NCI-H2107 treated with DMSO at 0.1 percent for 48 hours (cell line): ENCODE measurements at regions not wholly inside any gene's neighbourhood (a gene's known extent, or its start where the extent isn't known, plus 50 kb on each side); places are given as distances from the start of the nearest gene placed in this dataset.

Source experiments
- DNase-seq: peaks from one replicate; lab custom pipeline; 2025; ENCODE audit not compliant: unreplicated experiment; lab: John Stamatoyannopoulos, UW

- DNase-seq = no peak
Observed at GRCh38 chr4:28354880-28355656, 1494.4 kb downstream of the STIM2 start.

GRCh38 chr4:28357990-28358389, 1497.3 kb downstream of the STIM2 start:
- no peak for DNase-seq

DNA sequence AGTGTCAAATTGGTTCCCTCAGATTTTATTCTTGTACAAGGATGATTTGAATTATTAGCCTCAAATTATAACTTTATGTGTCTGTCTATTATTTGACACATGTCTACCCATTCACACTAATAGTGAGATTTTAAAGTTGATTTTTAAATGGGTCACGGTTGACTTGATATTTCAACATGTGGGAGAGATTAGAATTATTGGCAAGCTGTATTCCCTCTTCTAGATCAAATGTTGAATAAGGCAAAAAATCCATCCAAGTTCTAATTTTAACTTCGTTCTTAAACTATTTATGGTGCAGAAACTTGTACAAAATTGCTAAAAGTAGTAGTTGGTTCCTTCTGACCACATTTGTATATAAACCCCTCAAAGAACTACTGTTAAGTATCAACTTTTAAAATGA, 1498.0 kb downstream of the STIM2 start:
- no peak for DNase-seq

DNA sequence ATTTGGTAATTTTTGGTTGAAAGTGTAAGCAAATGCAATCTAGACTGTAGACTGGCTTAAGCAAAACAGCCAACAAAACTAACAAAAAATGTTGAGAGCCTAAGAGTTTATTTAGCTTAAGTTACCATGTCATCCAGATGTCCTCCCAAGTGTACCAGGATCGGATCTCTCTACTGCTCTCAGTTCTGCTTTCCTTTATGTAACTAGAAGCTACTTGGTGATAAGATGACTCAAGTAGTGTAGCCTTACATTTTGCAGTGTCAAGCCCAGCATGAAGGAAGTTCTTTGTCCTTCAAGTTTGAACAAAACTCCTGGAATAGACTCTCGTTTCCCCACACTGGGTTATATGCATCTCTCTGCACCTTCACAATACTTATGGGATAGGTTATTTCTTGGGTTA, 1500.0 kb downstream of the STIM2 start:
- no peak for DNase-seq

DNA sequence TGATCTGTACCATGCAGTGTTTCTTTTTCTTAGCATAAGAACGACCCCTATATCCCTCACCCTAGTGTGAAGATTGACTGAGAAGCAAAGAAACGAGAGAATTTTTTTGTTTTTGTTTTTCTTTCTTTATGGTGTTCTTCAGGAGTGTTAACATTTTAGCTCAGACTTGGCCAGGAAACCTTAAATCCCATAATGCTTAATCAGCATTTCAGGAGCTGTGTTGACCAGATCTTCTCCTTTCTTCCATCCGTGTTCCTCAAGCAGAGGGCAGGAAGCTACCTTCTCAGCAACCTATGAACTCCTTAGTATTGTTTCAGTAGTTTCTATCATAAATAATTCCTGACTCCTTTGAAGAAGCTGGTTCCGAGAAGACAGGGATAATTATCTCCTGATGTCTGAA, 1501.5 kb downstream of the STIM2 start:
- DNase-seq = no peak

- DNase-seq = no peak
Observed at GRCh38 chr4:28369499-28369898, 1508.9 kb downstream of the STIM2 start.

GRCh38 chr4:28373191-28373590, 1512.5 kb downstream of the STIM2 start:
- DNase-seq = no peak

- no peak for DNase-seq
Observed at GRCh38 chr4:28373601-28374000, 1513.0 kb downstream of the STIM2 start.

GRCh38 chr4:28378109-28378830, 1517.6 kb downstream of the STIM2 start:
- no peak for DNase-seq

- DNase-seq = no peak
Observed at GRCh38 chr4:28385801-28386200, 1525.2 kb downstream of the STIM2 start.

DNA sequence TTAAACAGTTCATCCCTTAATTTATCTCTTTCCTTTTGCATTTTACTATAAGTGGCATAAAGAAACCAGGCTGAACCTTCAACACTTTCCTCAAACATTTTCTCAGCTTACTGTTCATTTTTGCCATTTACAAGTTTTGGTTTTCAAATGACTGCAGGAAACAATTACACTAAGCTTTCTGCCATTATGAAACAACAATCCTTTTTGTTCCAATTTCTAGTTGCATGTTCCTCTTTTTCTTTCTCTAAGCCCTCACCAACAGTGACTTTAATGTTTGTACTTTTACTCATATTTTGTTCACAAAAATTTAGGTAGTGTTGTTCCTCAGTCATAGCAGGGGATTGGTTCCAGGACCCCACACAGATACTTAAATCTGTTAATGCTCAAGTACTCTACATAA, 1526.1 kb downstream of the STIM2 start:
- no peak for DNase-seq

DNA sequence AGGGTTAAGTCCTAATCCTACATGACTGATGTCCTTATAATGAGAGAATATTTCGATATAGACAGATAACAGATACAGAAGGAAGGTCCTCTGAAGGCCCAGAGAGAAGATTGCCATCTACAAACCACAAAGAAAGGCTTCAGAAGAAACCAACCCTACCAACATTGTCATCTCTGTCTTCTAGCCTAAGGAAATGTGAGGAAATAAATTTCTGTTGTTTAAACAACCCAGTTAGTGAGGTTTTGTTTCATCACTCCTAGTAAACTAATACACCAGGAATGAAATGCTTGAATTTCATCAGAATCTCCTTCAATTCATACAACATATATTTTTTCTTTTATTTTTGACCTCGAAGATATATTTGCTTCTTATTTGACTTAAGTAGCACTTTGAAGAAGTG, 1527.8 kb downstream of the STIM2 start:
- no peak for DNase-seq

DNA sequence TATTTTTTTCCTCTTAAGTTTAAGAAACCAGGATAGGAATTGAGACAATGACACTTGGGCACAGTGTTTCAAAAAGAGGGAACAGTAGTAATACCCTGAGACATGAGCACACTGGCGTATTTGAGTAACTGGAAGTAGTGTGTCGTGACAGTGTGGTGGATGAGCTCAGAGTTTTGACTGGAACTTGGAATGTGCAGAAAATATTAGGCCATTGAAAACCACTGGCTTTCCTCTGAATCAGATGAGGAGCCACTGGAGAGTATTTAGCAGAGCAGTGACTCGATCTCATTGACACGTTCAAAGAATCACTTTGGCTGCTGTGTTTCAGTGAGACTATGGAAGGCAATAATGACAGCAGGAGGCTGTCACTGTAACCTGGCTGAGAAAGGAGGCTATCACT, 1531.2 kb downstream of the STIM2 start:
- DNase-seq = no peak

- no peak for DNase-seq
Observed at GRCh38 chr4:28402751-28403150, 1542.1 kb downstream of the STIM2 start.

- no peak for DNase-seq
Observed at GRCh38 chr4:28421221-28421620, 1560.6 kb downstream of the STIM2 start.

GRCh38 chr4:28426251-28426650, 1565.6 kb downstream of the STIM2 start:
- DNase-seq = no peak

GRCh38 chr4:28427306-28428085, 1566.9 kb downstream of the STIM2 start:
- no peak for DNase-seq

DNA sequence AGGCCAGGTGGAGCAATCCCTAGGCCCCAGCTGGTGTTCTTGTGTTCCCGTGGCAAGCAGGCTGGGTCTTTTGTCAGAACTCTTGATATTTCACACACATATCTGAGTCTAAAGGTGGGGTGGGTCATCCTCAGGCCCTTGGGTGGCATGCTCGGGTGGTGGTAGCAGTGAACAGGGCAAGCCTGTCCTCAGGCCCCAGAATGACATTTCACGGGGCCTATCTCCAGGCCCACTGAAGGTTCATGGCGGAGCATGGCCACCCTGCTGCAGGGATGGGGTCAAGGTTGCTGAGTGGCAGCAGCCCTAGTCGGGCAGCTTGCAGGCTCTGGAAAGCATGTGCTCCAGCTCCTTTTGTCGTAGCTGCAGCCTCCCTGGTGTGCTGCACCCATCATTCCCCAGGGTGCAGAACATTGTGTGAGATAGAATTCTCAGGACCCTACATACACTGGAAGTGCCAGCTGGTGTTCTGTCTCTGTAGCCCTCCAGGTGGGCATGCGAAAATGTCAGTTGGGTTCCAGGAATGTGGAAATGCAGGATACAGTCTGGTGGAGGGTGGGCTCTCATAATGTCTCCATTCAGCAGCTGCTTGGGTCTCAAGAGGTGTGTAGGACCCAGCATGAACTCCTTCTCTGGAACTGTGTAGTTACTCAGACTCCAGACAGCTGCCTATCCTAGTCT, 1571.8 kb downstream of the STIM2 start:
- no peak for DNase-seq

DNA sequence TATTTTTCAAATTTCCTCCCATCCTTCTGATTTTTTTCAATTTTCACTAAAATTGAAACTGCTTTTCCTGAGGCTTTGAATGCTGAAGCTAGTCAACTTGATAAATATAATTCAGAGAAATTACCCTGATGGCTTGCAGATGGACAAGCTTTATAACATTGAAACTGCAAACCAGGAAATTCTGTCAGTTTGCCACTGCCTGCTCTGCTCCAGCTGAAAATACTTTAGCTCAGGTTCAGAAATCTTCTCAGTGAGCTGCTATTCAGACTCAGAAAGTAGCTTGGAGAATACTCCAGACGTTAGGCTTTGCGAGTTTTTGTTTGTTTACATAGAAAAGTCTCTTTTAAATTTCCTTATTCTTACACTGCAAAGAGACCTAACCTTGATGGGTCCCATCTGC, 1574.7 kb downstream of the STIM2 start:
- no peak for DNase-seq

DNA sequence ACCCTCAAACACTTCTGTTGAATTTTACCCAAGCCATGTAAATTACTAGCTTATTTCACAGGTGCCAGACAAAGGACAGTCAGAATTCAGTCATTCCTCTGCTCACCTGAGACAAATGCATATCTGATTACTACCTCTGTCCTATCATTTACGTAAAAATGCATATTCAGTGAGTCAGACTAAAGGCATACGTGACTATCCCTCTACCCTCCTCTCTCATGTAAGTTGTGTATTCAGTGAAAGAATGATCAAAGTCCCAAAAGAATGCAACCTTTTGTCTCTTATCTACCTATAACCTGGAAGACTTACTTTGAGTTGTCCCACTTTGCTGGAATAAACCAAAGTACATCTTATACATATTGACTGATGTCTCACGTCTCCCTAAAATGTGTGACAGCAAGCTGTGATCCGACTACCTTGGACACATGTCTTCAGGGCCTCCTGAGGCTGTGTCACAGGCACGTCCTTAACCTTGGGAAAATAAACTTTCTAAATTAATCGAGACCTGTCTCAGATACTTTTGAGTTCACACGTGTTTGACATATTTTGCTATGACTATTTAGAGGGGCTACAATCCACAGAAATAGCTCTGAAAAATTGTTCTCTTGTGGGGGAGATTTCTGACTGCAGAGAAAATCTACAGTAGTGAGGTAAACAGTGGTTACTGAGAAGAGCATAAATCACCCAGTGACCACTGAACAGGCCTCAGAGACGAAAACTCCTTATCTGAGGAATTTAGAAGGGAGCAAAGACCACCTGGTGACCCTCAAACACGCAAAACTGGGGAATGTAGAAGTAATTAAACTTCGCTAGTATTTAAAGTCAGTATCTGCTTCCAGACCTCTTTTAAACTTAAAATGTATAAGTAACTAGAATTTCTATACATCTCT, 1575.8 kb downstream of the STIM2 start:
- DNase-seq = no peak
